SK-N-SH (cell line): ENCODE measurements at regions not wholly inside any gene's neighbourhood (a gene's known extent, or its start where the extent isn't known, plus 50 kb on each side); places are given as distances from the start of the nearest gene placed in this dataset.

Experiments used
- CTCF ChIA-PET: fragments of 300-600, 350-600 bp; formaldehyde crosslinking; extraction: SDS; loops from one replicate; lab custom pipeline; 2021; lab: Yijun Ruan, JAX
- POLR2A ChIA-PET: fragments of 350-600 bp; sonication (Branson Sonifier 250); formaldehyde crosslinking; extraction: SDS; loops from one replicate; lab custom pipeline; 2020; ENCODE audit warnings: antibody characterized with exemption, inconsistent platforms; lab: Yijun Ruan, JAX
- DNase-seq: peaks from one replicate; pipeline ENCODE4 v3.0.0; 2012
- H2AFZ ChIP-seq: fragments of 200-600 bp; sonication (generic); 2 replicates; pipeline ENCODE4 v1.8.1; 2016; ENCODE audit warnings: antibody characterized with exemption, mild to moderate bottlenecking, low read depth
- H3F3A ChIP-seq: fragments of 200-600 bp; sonication (generic); replicated peaks from 2 replicates; pipeline ENCODE3; 2016; ENCODE audit warnings: antibody characterized with exemption, mild to moderate bottlenecking; ENCODE audit not compliant: insufficient read depth
- H3K27ac ChIP-seq, 2 experiments: fragments of 200-500 bp in 1 of 2; fragments of 200-600 bp in 1 of 2; sonication (Bioruptor generic) in 1 of 2; sonication (generic), shearing (Covaris generic) in 1 of 2; 2 replicates each; pipeline versions ENCODE4 v1.5.1 to v1.6.1; 2014 to 2016; ENCODE audit warnings: low read depth in 2 of 2, inconsistent platforms in 1 of 2, low read length in 1 of 2, mild to moderate bottlenecking in 1 of 2, mixed read lengths in 1 of 2
- H3K27me3 ChIP-seq: fragments of 200-600 bp; sonication (generic), shearing (Covaris generic); 2 replicates; pipeline ENCODE4 v1.6.1; 2016; ENCODE audit warnings: mixed run types; ENCODE audit not compliant: insufficient read depth
- H3K36me3 ChIP-seq, 2 experiments: fragments of 200-500 bp in 1 of 2; fragments of 200-600 bp in 1 of 2; sonication (Bioruptor generic) in 1 of 2; sonication (generic) in 1 of 2; replicated peaks in 1 of 2; 2 replicates each; pipeline versions ENCODE3 to v1.5.1; 2014 to 2016; ENCODE audit warnings: low read length in 1 of 2, mild to moderate bottlenecking in 1 of 2; ENCODE audit not compliant: insufficient read depth in 2 of 2, control insufficient read depth in 1 of 2
- H3K4me1 ChIP-seq, 2 experiments: fragments of 200-500 bp in 1 of 2; fragments of 200-600 bp in 1 of 2; sonication (Bioruptor generic) in 1 of 2; sonication (generic), shearing (Covaris generic) in 1 of 2; 2 replicates each; pipeline versions ENCODE4 v1.5.1 to v1.6.1; 2014 to 2016; ENCODE audit warnings: low read depth in 1 of 2, low read length in 1 of 2, mixed run types in 1 of 2; ENCODE audit not compliant: insufficient read depth in 2 of 2, control insufficient read depth in 1 of 2
- H3K4me2 ChIP-seq: fragments of 200-600 bp; sonication (generic), shearing (Covaris generic); 2 replicates; pipeline ENCODE4 v1.6.1; 2017; ENCODE audit warnings: mixed run types
- H3K4me3 ChIP-seq, 2 experiments: fragments of 200-500 bp in 1 of 2; fragments of 200-600 bp in 1 of 2; sonication (Bioruptor generic) in 1 of 2; sonication (generic), shearing (Covaris generic) in 1 of 2; 2 replicates each; pipeline versions ENCODE4 v1.5.1 to v1.8.1; 2014 to 2016; ENCODE audit warnings: low read depth in 2 of 2, inconsistent platforms in 1 of 2, low read length in 1 of 2, mild to moderate bottlenecking in 1 of 2, mixed read lengths in 1 of 2, moderate library complexity in 1 of 2
- H3K79me2 ChIP-seq: fragments of 200-600 bp; sonication (generic); 2 replicates; pipeline ENCODE4 v1.8.1; 2017; ENCODE audit warnings: mild to moderate bottlenecking; ENCODE audit not compliant: insufficient read depth
- H3K9ac ChIP-seq: fragments of 200-600 bp; sonication (generic); 2 replicates; pipeline ENCODE4 v1.6.1; 2017; ENCODE audit warnings: mixed run types
- H3K9me2 ChIP-seq: fragments of 200-600 bp; sonication (generic); 2 replicates; pipeline ENCODE4 v1.6.1; 2017; ENCODE audit warnings: mixed run types
- H3K9me3 ChIP-seq: fragments of 200-600 bp; sonication (generic); 2 replicates; pipeline ENCODE4 v1.6.1; 2017; ENCODE audit warnings: mixed run types, mild to moderate bottlenecking, moderate library complexity
- H4K20me1 ChIP-seq: fragments of 200-600 bp; sonication (generic); 2 replicates; pipeline ENCODE4 v1.6.1; 2017; ENCODE audit warnings: mild to moderate bottlenecking, mixed run types; ENCODE audit not compliant: insufficient read depth
- CTCF ChIP-seq: fragments of 200-600 bp; sonication (generic); IDR thresholded peaks from 2 replicates; pipeline ENCODE4 v1.6.1; 2017; ENCODE audit warnings: antibody characterized with exemption, mild to moderate bottlenecking, moderate library complexity
- FOSL2 ChIP-seq: IDR thresholded peaks from 2 replicates; pipeline ENCODE4 v1.4.0; 2012; ENCODE audit warnings: low read depth, mild to moderate bottlenecking, moderate library complexity, borderline replicate concordance
- GATA2 ChIP-seq: sonication (generic); formaldehyde crosslinking; IDR thresholded peaks from 2 replicates; pipeline ENCODE4 v1.5.0; 2020; ENCODE audit warnings: mild to moderate bottlenecking, missing genetic modification reagents
- IRF3 ChIP-seq: fragments of 150-350 bp; IDR thresholded peaks from 2 replicates; pipeline ENCODE4 v1.6.1; 2016; ENCODE audit warnings: mild to moderate bottlenecking, low read depth, low read length
- MAX ChIP-seq: IDR thresholded peaks from 2 replicates; pipeline ENCODE4 v1.4.0; 2012; ENCODE audit warnings: low read depth
- NRF1 ChIP-seq: IDR thresholded peaks from 2 replicates; pipeline ENCODE4 v1.6.1; 2012; ENCODE audit warnings: low read depth, mild to moderate bottlenecking, low read length
- RAD21 ChIP-seq: IDR thresholded peaks from 2 replicates; pipeline ENCODE4 v1.6.1; 2012; ENCODE audit warnings: mild to moderate bottlenecking, low read length
- TAF1 ChIP-seq: IDR thresholded peaks from 2 replicates; pipeline ENCODE4 v1.6.1; 2012; ENCODE audit warnings: low read depth, mild to moderate bottlenecking, low read length, moderate library complexity, borderline replicate concordance
- TCF12 ChIP-seq: IDR thresholded peaks from 2 replicates; pipeline ENCODE4 v1.4.0; 2012
- TEAD4 ChIP-seq: IDR thresholded peaks from 2 replicates; pipeline ENCODE4 v1.4.0; 2012; ENCODE audit warnings: mild to moderate bottlenecking, borderline replicate concordance; ENCODE audit not compliant: insufficient read depth
- WGBS: methylation state at CpG from one replicate; pipeline ENCODE4 v1.1.6; 2017; ENCODE audit warnings: low lambda C conversion rate; 5-methylcytosine and 5-hydroxymethylcytosine counted together

GRCh38 chr14:22494486-22495135 is 94.4 kb downstream of the DAD1 start:
- Histone ChIP-seq H3K9me2 (no peaks in the 10 kb centered on the region), H3K27ac (no peak overlapping the region), H3K9me3 (no peaks in the 10 kb centered on the region), H3K4me3 (no peak overlapping the region), H3K4me1 (peaks cover 0 to 7% of the 10 kb centered on the region in 2 experiments; a peak in 1 of 4 replicates), H3K9ac (no peak overlapping the region), H3F3A (no peaks in the 10 kb centered on the region), H3K36me3 (no peaks in the 10 kb centered on the region), H3K79me2 (no peaks in the 10 kb centered on the region), H3K4me2 (no peak overlapping the region), H3K27me3 (peaks cover 24% of the 10 kb centered on the region; the same call in 1 of the 2 replicates), H2AFZ (no peak overlapping the region), H4K20me1 (no peaks in the 10 kb centered on the region)
- ChIA-PET POLR2A (no interaction called here), CTCF (no interaction called here)
- DNase-seq: no peak
- TF ChIP-seq IRF3: no peak
- TF ChIP-seq TAF1: no peak
- TF ChIP-seq TCF12: no peak
- no peak for TF ChIP-seq FOSL2
- no peak for TF ChIP-seq MAX
- TF ChIP-seq GATA2: no peak
- no peak for TF ChIP-seq TEAD4
- TF ChIP-seq CTCF: no peak
- WGBS: 34% methylated on average over 5 of the region's 5 CpGs

GRCh38 chr14:22493753-22494152 is 95.3 kb downstream of the DAD1 start:
- Histone ChIP-seq H4K20me1 (no peaks in the 10 kb centered on the region), H3F3A (no peaks in the 10 kb centered on the region), H3K4me1 (peaks cover 0 to 10% of the 10 kb centered on the region in 2 experiments; a peak in 1 of 4 replicates), H3K36me3 (no peaks in the 10 kb centered on the region), H3K9me2 (no peaks in the 10 kb centered on the region), H3K9ac (no peak overlapping the region), H3K27me3 (peaks cover 24% of the 10 kb centered on the region; the same call in 1 of the 2 replicates), H3K79me2 (no peaks in the 10 kb centered on the region), H2AFZ (no peak overlapping the region), H3K9me3 (no peaks in the 10 kb centered on the region), H3K4me2 (no peak overlapping the region), H3K27ac (no peak overlapping the region), H3K4me3 (no peak overlapping the region)
- TF ChIP-seq TCF12 (no peak), RAD21 (no peak), NRF1 (no peak)
- ChIA-PET POLR2A (no interaction called here), CTCF (interaction anchor here (1.2 kb wide), 1 partner anchor 9 kb away, joined by 3 read pairs; no protein-coding TSS in a partner anchor)
- 50% methylated on average over 2 of the region's 2 CpGs for WGBS
- DNase-seq: no peak
